AG04450 (cell line): ENCODE measurements at regions not wholly inside any gene's neighbourhood (a gene's known extent, or its start where the extent isn't known, plus 50 kb on each side); places are given as distances from the start of the nearest gene placed in this dataset.
A peak's percentile ranks its signal among the peaks of the same experiment; 100 is the strongest.

Experiments
- CTCF ChIA-PET: fragments of 300-600, 350-600 bp; formaldehyde crosslinking; extraction: SDS; loops from one replicate; lab custom pipeline; 2022; ENCODE audit warnings: antibody characterized with exemption, inconsistent platforms; lab: Charles Lee
- POLR2A ChIA-PET: fragments of 350-600 bp; formaldehyde crosslinking; extraction: SDS; loops from one replicate; lab custom pipeline; 2021; ENCODE audit warnings: antibody characterized with exemption, inconsistent platforms; lab: Yijun Ruan, JAX
- DNase-seq: peaks from one replicate; pipeline ENCODE4 v3.0.0-alpha.2; 2011; ENCODE audit warnings: low read depth, low spot score
- H3K27ac ChIP-seq: one replicate; pipeline ENCODE4 v1.5.1; 2012; ENCODE audit warnings: low read depth, low read length, control low read depth
- H3K27me3 ChIP-seq: one replicate; pipeline ENCODE4 v1.6.0; 2012; ENCODE audit warnings: low read length; ENCODE audit not compliant: control insufficient read depth, insufficient read depth
- H3K4me3 ChIP-seq: 2 replicates; pipeline ENCODE4 v1.5.1; 2011; ENCODE audit warnings: mild to moderate bottlenecking, low read depth, low read length, control low read depth
- H3K9me3 ChIP-seq: 2 replicates; pipeline ENCODE4 v1.5.1; 2012; ENCODE audit warnings: low read length; ENCODE audit not compliant: control insufficient read depth, insufficient read depth
- CTCF ChIP-seq: IDR thresholded peaks from 2 replicates; pipeline ENCODE4 v1.5.1; 2011; ENCODE audit warnings: low read depth, low read length, control low read depth, inconsistent platforms

DNA sequence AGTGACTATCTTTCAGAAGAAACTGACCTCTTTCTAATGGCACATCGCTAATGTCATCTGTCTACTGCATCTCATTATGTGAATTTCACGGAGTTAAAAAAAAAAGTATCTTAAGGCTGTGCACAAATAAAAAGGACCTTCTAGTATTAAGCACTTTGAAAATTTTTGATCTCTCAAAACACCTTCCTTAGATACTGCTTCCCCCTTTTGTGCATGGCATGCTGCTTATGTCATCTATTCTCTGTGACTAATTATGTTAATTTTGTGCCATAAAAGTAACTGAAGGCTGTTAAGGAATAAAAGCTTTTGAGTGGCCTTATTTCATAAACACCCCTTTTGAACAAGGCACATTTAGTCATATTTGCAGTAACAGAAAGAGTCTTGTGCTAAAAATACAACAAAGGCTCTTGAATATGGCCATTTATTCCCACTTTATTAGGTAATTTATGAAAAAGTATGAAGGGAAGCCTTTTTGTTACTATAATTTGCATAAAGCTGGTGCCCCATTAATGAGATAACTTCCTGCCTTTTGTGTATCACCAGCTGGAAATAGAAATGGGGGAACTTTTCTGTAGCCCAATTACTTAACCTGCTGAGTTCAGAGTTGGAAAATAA lies 1412.0 kb upstream of the ZEB2 start:
- no peak overlapping the region for H3K4me3 ChIP-seq
- no peaks in the 10 kb centered on the region for H3K27me3 ChIP-seq
- CTCF ChIA-PET = no interaction called here
- DNase-seq = no peak
- no peaks in the 10 kb centered on the region for H3K9me3 ChIP-seq
- H3K27ac ChIP-seq = no peak overlapping the region
- POLR2A ChIA-PET = no interaction called here
- TF ChIP-seq CTCF = no peak

DNA sequence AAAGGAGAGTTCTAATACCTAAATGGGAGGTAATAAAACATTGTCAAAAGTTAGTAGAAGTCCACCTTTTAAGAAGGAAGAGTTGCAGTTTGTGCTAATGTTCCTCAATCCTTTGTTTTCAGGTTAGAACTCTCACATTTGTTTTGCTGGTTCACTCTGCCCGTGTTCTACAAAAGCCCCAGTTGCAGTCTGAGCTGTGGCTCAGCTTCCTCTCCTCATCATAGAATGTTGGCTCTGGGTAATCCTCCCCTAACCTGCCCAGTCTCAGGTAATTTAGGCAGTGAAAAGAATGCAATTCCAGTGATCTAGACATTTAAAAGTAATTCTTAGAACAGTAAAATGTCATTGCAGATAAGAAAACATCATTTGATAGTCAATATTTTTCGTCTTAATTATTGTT lies 1410.4 kb upstream of the ZEB2 start:
- H3K27ac ChIP-seq = no peak overlapping the region
- ChIA-PET POLR2A (no interaction called here), CTCF (no interaction called here)
- H3K4me3 ChIP-seq = no peak overlapping the region
- no peaks in the 10 kb centered on the region for H3K9me3 ChIP-seq
- no peaks in the 10 kb centered on the region for H3K27me3 ChIP-seq
- TF ChIP-seq CTCF = no peak
- no peak for DNase-seq

DNA sequence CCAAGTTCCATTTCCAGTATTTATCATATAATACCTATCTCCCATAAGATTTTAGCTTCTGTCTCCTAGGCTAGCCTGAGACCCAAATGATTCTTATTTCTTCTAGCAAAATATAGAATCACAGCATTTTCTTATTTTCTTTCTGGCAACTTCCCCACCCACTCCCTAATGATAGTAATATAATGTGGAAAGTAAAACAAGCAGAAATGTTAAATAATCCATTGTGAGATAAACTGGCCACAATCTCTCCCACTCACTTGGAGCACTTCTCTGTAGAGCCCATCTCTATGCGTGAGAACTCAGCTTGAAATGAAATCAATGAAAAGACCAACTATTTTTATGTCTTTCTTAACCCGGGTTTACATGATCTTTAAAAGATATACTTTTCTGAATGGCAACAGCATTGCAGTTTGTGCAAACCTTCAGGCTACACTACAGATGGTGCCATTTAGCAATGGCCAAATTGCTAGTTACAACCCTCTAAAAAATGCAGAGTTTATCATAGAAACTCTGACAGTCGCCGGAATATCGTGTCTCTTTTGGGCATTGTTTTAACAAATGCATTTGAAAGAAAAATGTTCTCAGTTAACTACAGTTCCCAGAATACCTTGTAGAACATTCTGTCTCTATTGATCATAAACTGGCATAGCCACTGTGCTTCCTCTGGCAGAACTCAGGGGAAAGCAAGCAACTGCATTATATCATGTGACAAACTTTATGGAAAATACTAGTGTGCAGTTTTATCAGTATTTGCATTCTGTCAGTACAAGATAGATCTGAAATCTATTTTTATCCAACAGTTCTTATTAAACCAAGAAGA lies 1407.4 kb upstream of the ZEB2 start:
- TF ChIP-seq CTCF = no peak
- DNase-seq = no peak
- Histone ChIP-seq H3K4me3 (no peak overlapping the region), H3K27me3 (no peaks in the 10 kb centered on the region), H3K27ac (no peak overlapping the region), H3K9me3 (no peaks in the 10 kb centered on the region)
- ChIA-PET POLR2A (interaction anchor here (0.6 kb wide), 1 partner anchor 1496 kb away, joined by 3 read pairs; no protein-coding TSS in a partner anchor), CTCF (interaction anchor here (1.0 to 1.6 kb wide), 2 partner anchors 175 to 385 kb away, joined by 4 read pairs; no protein-coding TSS in a partner anchor)

DNA sequence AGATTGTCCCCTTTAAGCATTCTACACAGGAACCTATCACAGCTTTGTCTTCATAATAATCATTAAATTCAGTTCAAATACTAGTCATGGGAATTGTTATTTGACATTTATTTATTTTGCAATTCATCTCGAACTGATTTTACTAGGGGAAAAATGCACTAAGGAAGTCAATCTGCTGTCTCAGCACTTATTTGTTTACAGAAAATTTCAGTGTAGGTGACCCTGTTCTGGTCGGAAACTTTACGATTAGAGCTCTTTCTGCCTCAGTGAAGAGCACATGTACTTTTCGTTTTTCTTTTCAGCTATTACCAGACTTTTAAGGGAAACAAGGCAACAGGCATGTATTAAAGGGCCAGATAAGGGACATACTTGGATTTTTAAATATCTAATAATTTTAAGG lies 1405.7 kb upstream of the ZEB2 start:
- DNase-seq = no peak
- H3K4me3 ChIP-seq = no peak overlapping the region
- no peak for TF ChIP-seq CTCF
- POLR2A ChIA-PET = no interaction called here
- H3K9me3 ChIP-seq = no peaks in the 10 kb centered on the region
- CTCF ChIA-PET = no interaction called here
- no peaks in the 10 kb centered on the region for H3K27me3 ChIP-seq
- no peak overlapping the region for H3K27ac ChIP-seq

- CTCF ChIA-PET = interaction anchor here (0.7 kb wide), 1 partner anchor 1438 kb away, joined by 3 read pairs; no protein-coding TSS in a partner anchor
- H3K9me3 ChIP-seq = no peaks in the 10 kb centered on the region
- POLR2A ChIA-PET = no interaction called here
These were observed 1399.6 kb upstream of the ZEB2 start for GRCh38 chr2:145919477-145919876.

More at GRCh38 chr2:145919477-145919876, 1399.6 kb upstream of the ZEB2 start:
- Histone ChIP-seq H3K27ac (no peak overlapping the region), H3K27me3 (no peaks in the 10 kb centered on the region), H3K4me3 (no peak overlapping the region)
- peak; percentile 33 for TF ChIP-seq CTCF
- no peak for DNase-seq
